ENCODE measurements at regions not wholly inside any gene's neighbourhood (a gene's known extent, or its start where the extent isn't known, plus 50 kb on each side); places are given as distances from the start of the nearest gene placed in this dataset.

DNA sequence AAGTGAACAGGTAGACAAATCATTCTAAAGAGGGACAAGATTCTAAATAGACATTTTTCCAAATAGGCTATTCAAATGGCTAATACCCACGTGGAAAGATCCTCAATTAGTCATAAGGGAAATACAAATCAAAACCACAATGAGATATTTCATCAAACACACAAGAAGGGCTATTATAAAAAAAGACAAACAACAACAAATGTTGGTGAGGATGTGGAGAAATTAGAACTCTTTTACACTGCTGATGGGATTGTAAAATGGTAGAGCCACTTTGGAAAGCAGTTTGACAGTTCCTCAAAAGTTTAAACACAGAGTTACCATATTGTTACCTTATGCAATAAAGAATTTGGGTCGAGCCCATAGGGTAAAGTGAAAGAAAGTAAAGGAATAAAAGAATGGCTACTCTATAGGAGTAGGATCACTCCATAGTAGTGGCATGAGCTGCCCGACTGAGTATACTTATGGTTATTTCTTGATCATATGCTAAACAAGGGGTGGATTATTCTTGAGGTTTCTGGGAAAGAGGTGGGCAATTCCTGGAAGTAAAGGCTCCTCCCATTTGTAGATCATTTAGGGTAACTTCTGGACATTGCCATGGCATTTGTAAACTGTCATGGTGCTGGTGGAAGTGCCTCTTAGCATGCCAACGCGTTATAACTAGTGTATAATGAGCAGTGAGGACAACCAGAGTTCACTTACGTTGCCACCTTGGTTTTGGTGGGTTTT lies 58.9 kb upstream of the FAM9C start:
- TF ChIP-seq SP2 (tag by site-specific recombination; IDR thresholded peaks at IDR 0.05), result no peak
- TF ChIP-seq, protein P1, sequence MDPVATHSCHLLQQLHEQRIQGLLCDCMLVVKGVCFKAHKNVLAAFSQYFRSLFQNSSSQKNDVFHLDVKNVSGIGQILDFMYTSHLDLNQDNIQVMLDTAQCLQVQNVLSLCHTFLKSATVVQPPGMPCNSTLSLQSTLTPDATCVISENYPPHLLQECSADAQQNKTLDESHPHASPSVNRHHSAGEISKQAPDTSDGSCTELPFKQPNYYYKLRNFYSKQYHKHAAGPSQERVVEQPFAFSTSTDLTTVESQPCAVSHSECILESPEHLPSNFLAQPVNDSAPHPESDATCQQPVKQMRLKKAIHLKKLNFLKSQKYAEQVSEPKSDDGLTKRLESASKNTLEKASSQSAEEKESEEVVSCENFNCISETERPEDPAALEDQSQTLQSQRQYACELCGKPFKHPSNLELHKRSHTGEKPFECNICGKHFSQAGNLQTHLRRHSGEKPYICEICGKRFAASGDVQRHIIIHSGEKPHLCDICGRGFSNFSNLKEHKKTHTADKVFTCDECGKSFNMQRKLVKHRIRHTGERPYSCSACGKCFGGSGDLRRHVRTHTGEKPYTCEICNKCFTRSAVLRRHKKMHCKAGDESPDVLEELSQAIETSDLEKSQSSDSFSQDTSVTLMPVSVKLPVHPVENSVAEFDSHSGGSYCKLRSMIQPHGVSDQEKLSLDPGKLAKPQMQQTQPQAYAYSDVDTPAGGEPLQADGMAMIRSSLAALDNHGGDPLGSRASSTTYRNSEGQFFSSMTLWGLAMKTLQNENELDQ (tag by site-specific recombination; IDR thresholded peaks at IDR 0.05; ENCODE audit: low read depth), result no peak
- TF ChIP-seq, protein P2, sequence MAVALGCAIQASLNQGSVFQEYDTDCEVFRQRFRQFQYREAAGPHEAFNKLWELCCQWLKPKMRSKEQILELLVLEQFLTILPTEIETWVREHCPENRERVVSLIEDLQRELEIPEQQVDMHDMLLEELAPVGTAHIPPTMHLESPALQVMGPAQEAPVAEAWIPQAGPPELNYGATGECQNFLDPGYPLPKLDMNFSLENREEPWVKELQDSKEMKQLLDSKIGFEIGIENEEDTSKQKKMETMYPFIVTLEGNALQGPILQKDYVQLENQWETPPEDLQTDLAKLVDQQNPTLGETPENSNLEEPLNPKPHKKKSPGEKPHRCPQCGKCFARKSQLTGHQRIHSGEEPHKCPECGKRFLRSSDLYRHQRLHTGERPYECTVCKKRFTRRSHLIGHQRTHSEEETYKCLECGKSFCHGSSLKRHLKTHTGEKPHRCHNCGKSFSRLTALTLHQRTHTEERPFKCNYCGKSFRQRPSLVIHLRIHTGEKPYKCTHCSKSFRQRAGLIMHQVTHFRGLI (tag by site-specific recombination; IDR thresholded peaks at IDR 0.05), result no peak
- TF ChIP-seq ZNF501 (tag by site-specific recombination; IDR thresholded peaks at IDR 0.05), result no peak
- no peak for TF ChIP-seq GLI2 (tag by site-specific recombination; IDR thresholded peaks at IDR 0.05; ENCODE audit: borderline replicate concordance, low read depth)
- TF ChIP-seq ZIC2 (tag by site-specific recombination; IDR thresholded peaks at IDR 0.05), result no peak
- no peak for TF ChIP-seq ZNF311 (tag by site-specific recombination; IDR thresholded peaks at IDR 0.05; ENCODE audit: borderline replicate concordance)
- no peak for TF ChIP-seq ZNF558 (tag by site-specific recombination; IDR thresholded peaks at IDR 0.05)
- TF ChIP-seq, protein P3, sequence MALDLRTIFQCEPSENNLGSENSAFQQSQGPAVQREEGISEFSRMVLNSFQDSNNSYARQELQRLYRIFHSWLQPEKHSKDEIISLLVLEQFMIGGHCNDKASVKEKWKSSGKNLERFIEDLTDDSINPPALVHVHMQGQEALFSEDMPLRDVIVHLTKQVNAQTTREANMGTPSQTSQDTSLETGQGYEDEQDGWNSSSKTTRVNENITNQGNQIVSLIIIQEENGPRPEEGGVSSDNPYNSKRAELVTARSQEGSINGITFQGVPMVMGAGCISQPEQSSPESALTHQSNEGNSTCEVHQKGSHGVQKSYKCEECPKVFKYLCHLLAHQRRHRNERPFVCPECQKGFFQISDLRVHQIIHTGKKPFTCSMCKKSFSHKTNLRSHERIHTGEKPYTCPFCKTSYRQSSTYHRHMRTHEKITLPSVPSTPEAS (tag by site-specific recombination; IDR thresholded peaks at IDR 0.05), result no peak
- TF ChIP-seq, protein P4, sequence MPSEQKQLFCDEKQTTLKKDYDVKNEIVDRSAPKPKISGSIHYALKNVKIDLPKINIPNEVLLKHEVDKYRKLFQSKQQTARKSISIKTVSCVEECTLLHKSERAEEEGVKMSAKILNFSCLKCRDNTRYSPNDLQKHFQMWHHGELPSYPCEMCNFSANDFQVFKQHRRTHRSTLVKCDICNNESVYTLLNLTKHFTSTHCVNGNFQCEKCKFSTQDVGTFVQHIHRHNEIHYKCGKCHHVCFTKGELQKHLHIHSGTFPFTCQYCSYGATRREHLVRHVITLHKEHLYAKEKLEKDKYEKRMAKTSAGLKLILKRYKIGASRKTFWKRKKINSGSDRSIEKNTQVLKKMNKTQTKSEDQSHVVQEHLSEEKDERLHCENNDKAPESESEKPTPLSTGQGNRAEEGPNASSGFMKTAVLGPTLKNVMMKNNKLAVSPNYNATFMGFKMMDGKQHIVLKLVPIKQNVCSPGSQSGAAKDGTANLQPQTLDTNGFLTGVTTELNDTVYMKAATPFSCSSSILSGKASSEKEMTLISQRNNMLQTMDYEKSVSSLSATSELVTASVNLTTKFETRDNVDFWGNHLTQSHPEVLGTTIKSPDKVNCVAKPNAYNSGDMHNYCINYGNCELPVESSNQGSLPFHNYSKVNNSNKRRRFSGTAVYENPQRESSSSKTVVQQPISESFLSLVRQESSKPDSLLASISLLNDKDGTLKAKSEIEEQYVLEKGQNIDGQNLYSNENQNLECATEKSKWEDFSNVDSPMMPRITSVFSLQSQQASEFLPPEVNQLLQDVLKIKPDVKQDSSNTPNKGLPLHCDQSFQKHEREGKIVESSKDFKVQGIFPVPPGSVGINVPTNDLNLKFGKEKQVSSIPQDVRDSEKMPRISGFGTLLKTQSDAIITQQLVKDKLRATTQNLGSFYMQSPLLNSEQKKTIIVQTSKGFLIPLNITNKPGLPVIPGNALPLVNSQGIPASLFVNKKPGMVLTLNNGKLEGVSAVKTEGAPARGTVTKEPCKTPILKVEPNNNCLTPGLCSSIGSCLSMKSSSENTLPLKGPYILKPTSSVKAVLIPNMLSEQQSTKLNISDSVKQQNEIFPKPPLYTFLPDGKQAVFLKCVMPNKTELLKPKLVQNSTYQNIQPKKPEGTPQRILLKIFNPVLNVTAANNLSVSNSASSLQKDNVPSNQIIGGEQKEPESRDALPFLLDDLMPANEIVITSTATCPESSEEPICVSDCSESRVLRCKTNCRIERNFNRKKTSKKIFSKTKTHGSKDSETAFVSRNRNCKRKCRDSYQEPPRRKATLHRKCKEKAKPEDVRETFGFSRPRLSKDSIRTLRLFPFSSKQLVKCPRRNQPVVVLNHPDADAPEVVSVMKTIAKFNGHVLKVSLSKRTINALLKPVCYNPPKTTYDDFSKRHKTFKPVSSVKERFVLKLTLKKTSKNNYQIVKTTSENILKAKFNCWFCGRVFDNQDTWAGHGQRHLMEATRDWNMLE (tag by site-specific recombination; conservative IDR thresholded peaks at IDR 0.05; ENCODE audit: low read depth), result no peak
- no peak for TF ChIP-seq FEZF1 (tag by site-specific recombination; IDR thresholded peaks at IDR 0.05)
- no peak for TF ChIP-seq ZNF571 (tag by site-specific recombination; IDR thresholded peaks at IDR 0.05)
- CTCF ChIA-PET, result interaction anchor here (0.6 to 1.6 kb wide), 4 partner anchors 156 to 617 kb away, joined by 3 to 4 read pairs (median 4); no protein-coding TSS in a partner anchor
- Histone ChIP-seq H3K4me3 (ENCODE audit: low read depth, low read length) (no peak overlapping the region), H3K4me1 (ENCODE audit: control insufficient read depth, insufficient read depth, low read length) (peaks cover 4% of the 10 kb centered on the region), H3K27ac (ENCODE audit: extremely low read depth, low read depth, low read length) (no peak overlapping the region), H3K9me3 (ENCODE audit: control insufficient read depth, insufficient read depth, low read depth, low read length) (no peaks in the 10 kb centered on the region), H3K36me3 (ENCODE audit: control insufficient read depth in 2 of 2, insufficient read depth in 1 of 2, low read length in 2 of 2) (no peaks in the 10 kb centered on the region)
- POLR2A ChIA-PET, result no interaction called here

DNA sequence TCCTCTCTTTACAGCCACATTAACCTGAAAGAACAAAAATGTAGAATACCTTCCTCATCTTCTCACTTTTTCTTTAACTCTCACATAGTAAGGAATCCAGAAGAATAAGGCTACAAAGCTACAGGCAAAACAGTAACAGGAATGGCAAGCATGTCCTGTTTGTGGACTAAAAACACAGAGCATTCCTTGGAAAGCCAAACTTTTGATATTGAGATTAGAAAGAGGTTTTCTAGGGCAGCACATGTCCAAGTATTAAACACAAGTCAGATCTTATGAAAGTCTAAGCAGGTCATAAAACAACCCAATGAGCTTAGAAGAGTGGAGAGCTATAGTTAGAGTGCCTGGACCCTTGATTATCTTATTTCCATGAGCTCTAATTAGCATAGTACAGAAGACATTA lies 58.2 kb upstream of the FAM9C start:
- CTCF ChIA-PET, result interaction anchor here (0.5 to 0.7 kb wide), 3 partner anchors 51 to 497 kb away, joined by 3 to 5 read pairs (median 3); no protein-coding TSS in a partner anchor
- no peak for TF ChIP-seq ZNF610 (tag by site-specific recombination; IDR thresholded peaks at IDR 0.05; ENCODE audit: borderline replicate concordance)
- no peak for TF ChIP-seq WT1 (tag by site-specific recombination; IDR thresholded peaks at IDR 0.05)
- no peak for TF ChIP-seq PRDM1 (tag by site-specific recombination; IDR thresholded peaks at IDR 0.05)
- TF ChIP-seq ZNF292 (tag by site-specific recombination; IDR thresholded peaks at IDR 0.05; ENCODE audit: borderline replicate concordance, low read depth), result no peak
- no peak for TF ChIP-seq ZSCAN16 (tag by site-specific recombination; IDR thresholded peaks at IDR 0.05)
- TF ChIP-seq ZNF521 (tag by site-specific recombination; IDR thresholded peaks at IDR 0.05), result no peak
- TF ChIP-seq ZFP37 (tag by site-specific recombination; IDR thresholded peaks at IDR 0.05), result no peak
- no peak for TF ChIP-seq SCRT2 (tag by site-specific recombination; IDR thresholded peaks at IDR 0.05)
- no peak for TF ChIP-seq MZF1 (tag by site-specific recombination; IDR thresholded peaks at IDR 0.05; ENCODE audit: borderline replicate concordance)
- no peak for TF ChIP-seq ZNF501 (tag by site-specific recombination; IDR thresholded peaks at IDR 0.05)

More for the DNA sequence above, 58.2 kb upstream of the FAM9C start:
- H3K4me3 ChIP-seq (ENCODE audit: low read depth, low read length), result no peak overlapping the region
- no peaks in the 10 kb centered on the region for H3K36me3 ChIP-seq (ENCODE audit: control insufficient read depth in 2 of 2, insufficient read depth in 1 of 2, low read length in 2 of 2)
- H3K4me1 ChIP-seq (ENCODE audit: control insufficient read depth, insufficient read depth, low read length), result peaks cover 4% of the 10 kb centered on the region
- H3K9me3 ChIP-seq (ENCODE audit: control insufficient read depth, insufficient read depth, low read depth, low read length), result no peaks in the 10 kb centered on the region
- POLR2A ChIA-PET, result no interaction called here
- H3K27ac ChIP-seq (ENCODE audit: extremely low read depth, low read depth, low read length), result no peak overlapping the region
